ENCODE measurements at regions not wholly inside any gene's neighbourhood (a gene's known extent, or its start where the extent isn't known, plus 50 kb on each side); places are given as distances from the start of the nearest gene placed in this dataset.
"Not testable (repeated sequence)": the region's sequence is repeated elsewhere in the genome, so short reads cannot be mapped to it uniquely, and the experiment has no call there.

- H3K4me3 ChIP-seq (ENCODE audit: low read depth, low read length): no peak overlapping the region
- TF ChIP-seq POLR2A (IDR thresholded peaks at IDR 0.05; ENCODE audit: extremely low read depth, insufficient read length): no peak
- TF ChIP-seq MYC (IDR thresholded peaks at IDR 0.05; ENCODE audit: low read depth, low read length): no peak
- TF ChIP-seq CTCF (IDR thresholded peaks at IDR 0.05; ENCODE audit: low read depth, low read length): no peak
- no peak for TF ChIP-seq MAX (IDR thresholded peaks at IDR 0.05; ENCODE audit: low read depth, low read length)
- DNase-seq (ENCODE audit: low read depth): no peak
These were observed 306.1 kb downstream of the CPS1 start for GRCh38 chr2:210862283-210863065.

GRCh38 chr2:210863283-210863682 is 306.9 kb downstream of the CPS1 start:
- TF ChIP-seq MAX (IDR thresholded peaks at IDR 0.05; ENCODE audit: low read depth, low read length) (no peak), POLR2A (IDR thresholded peaks at IDR 0.05; ENCODE audit: extremely low read depth, insufficient read length) (no peak), MYC (IDR thresholded peaks at IDR 0.05; ENCODE audit: low read depth, low read length) (no peak), CTCF (IDR thresholded peaks at IDR 0.05; ENCODE audit: low read depth, low read length) (no peak)
- H3K4me3 ChIP-seq (ENCODE audit: low read depth, low read length): no peak overlapping the region
- DNase-seq (ENCODE audit: low read depth): no peak

- DNase-seq (ENCODE audit: low read depth); H3K4me3 ChIP-seq (ENCODE audit: low read depth, low read length): not testable (repeated sequence)
These were observed 315.2 kb downstream of the CPS1 start for GRCh38 chr2:210871566-210871965.

- no peak for DNase-seq (ENCODE audit: low read depth)
- no peak overlapping the region for H3K4me3 ChIP-seq (ENCODE audit: low read depth, low read length)
- TF ChIP-seq POLR2A (IDR thresholded peaks at IDR 0.05; ENCODE audit: extremely low read depth, insufficient read length) (no peak), MAX (IDR thresholded peaks at IDR 0.05; ENCODE audit: low read depth, low read length) (no peak), MYC (IDR thresholded peaks at IDR 0.05; ENCODE audit: low read depth, low read length) (no peak), CTCF (IDR thresholded peaks at IDR 0.05; ENCODE audit: low read depth, low read length) (no peak)
These were observed 317.2 kb downstream of the CPS1 start for GRCh38 chr2:210873631-210874030.

- H3K4me3 ChIP-seq (ENCODE audit: low read depth, low read length): no peak overlapping the region
- DNase-seq (ENCODE audit: low read depth): no peak
- TF ChIP-seq MYC (IDR thresholded peaks at IDR 0.05; ENCODE audit: low read depth, low read length) (no peak), POLR2A (IDR thresholded peaks at IDR 0.05; ENCODE audit: extremely low read depth, insufficient read length) (no peak), MAX (IDR thresholded peaks at IDR 0.05; ENCODE audit: low read depth, low read length) (no peak), CTCF (IDR thresholded peaks at IDR 0.05; ENCODE audit: low read depth, low read length) (no peak)
These were observed 327.8 kb downstream of the CPS1 start for GRCh38 chr2:210884227-210884626.

- TF ChIP-seq POLR2A (IDR thresholded peaks at IDR 0.05; ENCODE audit: extremely low read depth, insufficient read length) (no peak), MYC (IDR thresholded peaks at IDR 0.05; ENCODE audit: low read depth, low read length) (no peak), CTCF (IDR thresholded peaks at IDR 0.05; ENCODE audit: low read depth, low read length) (no peak), MAX (IDR thresholded peaks at IDR 0.05; ENCODE audit: low read depth, low read length) (no peak)
- no peak for DNase-seq (ENCODE audit: low read depth)
- H3K4me3 ChIP-seq (ENCODE audit: low read depth, low read length): no peak overlapping the region
These were observed 331.6 kb downstream of the CPS1 start for GRCh38 chr2:210888035-210888434.

Data from NB4 (cell line).